Tibial artery (tissue), 4 donors: ENCODE measurements at regions not wholly inside any gene's neighbourhood (a gene's known extent, or its start where the extent isn't known, plus 50 kb on each side); places are given as distances from the start of the nearest gene placed in this dataset.

Experiments used
- DNase-seq, 2 donors: peaks; one replicate each; pipeline ENCODE4 v3.0.0-alpha.2; 2019
- H3K27ac ChIP-seq, 2 donors: fragments of 200-600 bp; sonication (generic) in 1 of 2; 1 replicate in 1 of 2; 2 replicates in 1 of 2; pipeline ENCODE4 v1.5.1; 2018 to 2019; ENCODE audit warnings: mild to moderate bottlenecking in 1 of 2
- H3K27me3 ChIP-seq, 2 donors: fragments of 200-600 bp; sonication (generic) in 1 of 2; one replicate each; pipeline versions ENCODE4 v1.5.1 to v1.6.0; 2016 to 2019
- H3K36me3 ChIP-seq, 3 donors: fragments of 200-600 bp; sonication (generic) in 2 of 3; one replicate each; pipeline ENCODE4 v1.5.1; 2016 to 2019; ENCODE audit warnings: mild to moderate bottlenecking in 2 of 3
- H3K4me1 ChIP-seq, 4 donors: fragments of 200-600 bp; sonication (generic) in 2 of 4; 1 replicate in 3 of 4; 2 replicates in 1 of 4; pipeline ENCODE4 v1.5.1; 2016 to 2019
- H3K4me3 ChIP-seq, 2 donors: fragments of 200-600 bp; sonication (generic) in 1 of 2; 1 replicate in 1 of 2; 2 replicates in 1 of 2; pipeline ENCODE4 v1.5.1; 2018 to 2019; ENCODE audit warnings: mild to moderate bottlenecking in 2 of 2
- H3K9me3 ChIP-seq, 3 donors: fragments of 200-600 bp; sonication (generic) in 1 of 3; one replicate each; pipeline ENCODE4 v1.5.1; 2016 to 2019
- CTCF ChIP-seq, 2 experiments: fragments of 200-600 bp in 1 of 2; fragments of 450-650 bp in 1 of 2; IDR thresholded peaks; one replicate each; pipeline ENCODE4 v1.5.1; 2017 to 2019; ENCODE audit warnings: antibody characterized with exemption in 2 of 2, mild to moderate bottlenecking in 1 of 2, moderate library complexity in 1 of 2
- intact Hi-C: fragments of 100-400 bp; cut with DNase I; formaldehyde crosslinking; loops from one replicate; pipeline ENCODE4 v1.15.0; 2023; ENCODE audit warnings: low total_unique reads

- Histone ChIP-seq H3K27ac (no peak overlapping the region), H3K4me1 (no peaks in the 10 kb centered on the region), H3K27me3 (no peaks in the 10 kb centered on the region), H3K4me3 (no peak overlapping the region), H3K36me3 (no peaks in the 10 kb centered on the region), H3K9me3 (no peaks in the 10 kb centered on the region)
- no peak for TF ChIP-seq CTCF (IDR thresholded peaks at IDR 0.05)
- intact Hi-C loops: no loop called here
- no peak for DNase-seq
Observed at GRCh38 chrX:6472652-6473342, 62.1 kb downstream of the VCX3A start.

GRCh38 chrX:6468706-6469105, 66.2 kb downstream of the VCX3A start:
- Histone ChIP-seq H3K4me1 (no peaks in the 10 kb centered on the region), H3K9me3 (no peaks in the 10 kb centered on the region), H3K4me3 (no peak overlapping the region), H3K27me3 (no peaks in the 10 kb centered on the region), H3K36me3 (no peaks in the 10 kb centered on the region), H3K27ac (no peak overlapping the region)
- TF ChIP-seq CTCF (IDR thresholded peaks at IDR 0.05): no peak
- intact Hi-C loops: no loop called here
- DNase-seq: no peak

- Histone ChIP-seq H3K27ac (no peak overlapping the region), H3K9me3 (no peaks in the 10 kb centered on the region), H3K4me3 (no peak overlapping the region), H3K4me1 (no peaks in the 10 kb centered on the region), H3K27me3 (no peaks in the 10 kb centered on the region), H3K36me3 (no peaks in the 10 kb centered on the region)
- DNase-seq: no peak
- intact Hi-C loops: no loop called here
- no peak for TF ChIP-seq CTCF (IDR thresholded peaks at IDR 0.05)
Observed at GRCh38 chrX:6465756-6466155, 69.2 kb downstream of the VCX3A start.

GRCh38 chrX:6464726-6465125, 70.2 kb downstream of the VCX3A start:
- no peak overlapping the region for H3K4me3 ChIP-seq
- no peaks in the 10 kb centered on the region for H3K9me3 ChIP-seq
- TF ChIP-seq CTCF (IDR thresholded peaks at IDR 0.05): no peak
- DNase-seq: no peak
- H3K27me3 ChIP-seq: no peaks in the 10 kb centered on the region
- no peak overlapping the region for H3K27ac ChIP-seq
- intact Hi-C loops: no loop called here
- H3K36me3 ChIP-seq: no peaks in the 10 kb centered on the region
- no peaks in the 10 kb centered on the region for H3K4me1 ChIP-seq

- H3K36me3 ChIP-seq: no peaks in the 10 kb centered on the region
- H3K27ac ChIP-seq: no peak overlapping the region
- intact Hi-C loops: no loop called here
- no peak overlapping the region for H3K4me3 ChIP-seq
- H3K9me3 ChIP-seq: peaks cover 0 to 7% (median 0%) of the 10 kb centered on the region in 3 donors
- TF ChIP-seq CTCF (IDR thresholded peaks at IDR 0.05): no peak
- H3K27me3 ChIP-seq: no peaks in the 10 kb centered on the region
- no peaks in the 10 kb centered on the region for H3K4me1 ChIP-seq
- DNase-seq: no peak
Observed at GRCh38 chrX:6460893-6461490, 73.9 kb downstream of the VCX3A start.
